HG02610 (cell line): ENCODE measurements at regions not wholly inside any gene's neighbourhood (a gene's known extent, or its start where the extent isn't known, plus 50 kb on each side); places are given as distances from the start of the nearest gene placed in this dataset.
"Not testable (repeated sequence)": the region's sequence is repeated elsewhere in the genome, so short reads cannot be mapped to it uniquely, and the experiment has no call there.

Experiments
- ATAC-seq: cut with Tn5 transposase; IDR thresholded peaks from one replicate; pipeline ENCODE4 v1.9.1; 2021; ENCODE audit warnings: mild to moderate bottlenecking, moderate library complexity; ENCODE audit not compliant: unreplicated experiment

DNA sequence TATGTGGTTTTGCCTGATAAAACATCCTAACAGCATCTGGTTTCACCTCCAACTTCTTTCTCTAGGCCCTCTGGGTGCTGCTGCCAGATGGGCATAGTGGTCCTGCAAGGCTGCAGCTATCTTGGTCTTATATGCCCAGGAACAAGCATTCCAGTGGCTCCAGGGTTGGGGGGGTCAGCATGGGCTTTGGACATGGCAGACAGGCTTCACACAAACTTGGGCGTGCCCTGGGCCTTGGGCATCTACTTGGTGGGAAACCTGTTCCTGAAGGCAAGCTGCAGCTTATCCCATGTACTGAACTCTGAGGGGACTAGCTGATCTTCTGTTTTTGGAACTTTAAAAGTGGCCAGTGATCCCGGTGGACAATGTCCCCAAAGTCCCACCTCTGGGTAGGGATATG, 54.9 kb upstream of the ZNF678 start:
- no peak for ATAC-seq

- not testable (repeated sequence) for ATAC-seq
Observed at GRCh38 chr1:227506490-227507393, 56.6 kb upstream of the ZNF678 start.

DNA sequence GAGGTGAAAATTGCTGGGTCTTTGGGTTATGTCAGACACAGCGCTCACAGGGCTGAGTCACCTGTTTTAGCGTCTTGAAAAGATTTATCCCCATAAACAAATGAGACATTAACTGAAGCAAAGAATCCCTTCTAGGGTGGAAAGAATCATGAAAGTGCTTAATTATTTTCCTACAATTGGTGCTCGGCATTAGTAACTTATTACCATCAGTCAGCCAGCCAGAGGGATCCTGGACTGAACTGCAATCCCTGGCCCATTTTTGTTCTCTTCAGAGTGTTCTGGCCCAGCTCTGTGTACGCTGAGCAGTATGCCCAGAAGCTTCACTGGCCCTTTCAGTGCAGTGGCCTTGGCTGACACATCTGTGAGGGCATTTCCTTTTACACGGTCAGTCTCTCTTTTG, 67.3 kb upstream of the ZNF678 start:
- not testable (repeated sequence) for ATAC-seq

DNA sequence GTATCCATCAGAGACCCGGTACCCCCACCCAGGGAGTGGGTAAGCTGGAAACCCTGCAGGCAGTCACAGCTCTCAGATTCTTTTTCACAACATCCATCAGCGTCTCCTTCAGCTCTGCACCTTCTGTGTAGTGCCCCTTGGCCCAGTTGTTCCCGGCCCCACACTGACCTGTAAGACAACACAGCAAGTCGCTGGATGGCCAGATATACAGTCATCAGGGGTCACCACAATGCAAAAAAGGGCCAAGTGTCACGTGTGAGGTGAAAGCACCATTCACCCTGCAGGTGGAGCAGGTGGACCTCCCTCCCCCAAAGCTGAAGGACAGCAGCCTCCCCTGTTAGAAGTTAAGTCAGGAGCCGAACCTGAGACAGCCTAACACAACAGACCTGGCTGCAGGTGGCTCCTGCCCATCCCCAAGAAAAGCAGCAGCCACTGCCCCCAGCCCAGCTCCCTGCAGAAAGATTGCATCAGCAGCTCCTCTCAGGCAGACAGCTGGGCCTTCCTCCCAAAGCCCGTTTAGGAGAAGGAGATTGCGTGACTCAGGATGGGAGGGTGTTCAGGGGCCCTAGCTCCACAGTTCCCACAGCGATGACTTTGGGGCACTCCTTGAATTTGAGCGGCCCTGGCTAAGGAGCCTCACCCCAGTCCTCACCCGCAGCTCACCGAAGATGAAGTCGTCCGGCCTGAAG, 69.3 kb upstream of the ZNF678 start:
- not testable (repeated sequence) for ATAC-seq

DNA sequence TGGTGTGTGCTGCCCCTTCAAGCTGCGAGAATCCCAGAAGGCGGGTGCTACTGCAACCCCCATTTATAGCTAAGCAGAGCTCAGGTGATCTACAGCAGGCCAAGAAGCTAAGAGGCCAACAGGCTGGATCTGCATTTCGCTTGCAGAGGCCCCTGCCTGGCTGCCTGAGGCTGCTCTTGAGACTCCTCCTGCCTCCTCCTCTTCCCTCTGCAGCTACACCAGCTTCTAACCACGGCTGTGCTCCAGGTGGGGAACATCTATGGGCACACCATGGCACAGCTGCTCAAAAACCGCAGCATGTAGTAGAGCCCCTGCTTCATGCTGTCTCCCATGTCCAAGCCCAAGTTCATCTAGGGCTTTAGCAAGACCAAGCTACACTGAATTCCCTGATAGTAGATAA, 72.9 kb upstream of the ZNF678 start:
- ATAC-seq: no peak

GRCh38 chr1:227490001-227490400, 73.4 kb upstream of the ZNF678 start:
- no peak for ATAC-seq

GRCh38 chr1:227489572-227489971, 73.8 kb upstream of the ZNF678 start:
- ATAC-seq: no peak

DNA sequence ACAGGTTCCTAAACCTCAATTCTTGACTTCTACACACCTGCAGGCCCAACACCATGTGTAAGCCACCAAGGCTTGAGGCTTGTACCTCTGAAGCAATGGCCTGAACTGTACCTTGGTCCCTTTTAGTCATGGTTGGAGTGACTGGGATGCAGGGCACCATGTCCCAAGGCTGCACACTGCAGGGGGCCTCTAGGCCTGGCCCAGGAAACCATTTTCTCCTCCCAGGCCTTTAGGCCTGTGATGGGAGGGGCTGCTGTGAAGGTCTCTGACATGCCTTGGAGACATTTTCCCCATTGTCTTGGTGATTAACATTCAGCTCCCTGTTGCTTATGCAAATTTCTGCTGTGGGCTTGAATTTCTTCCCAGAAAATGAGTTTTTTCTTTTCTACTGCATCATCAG, 75.8 kb upstream of the ZNF678 start:
- no peak for ATAC-seq

DNA sequence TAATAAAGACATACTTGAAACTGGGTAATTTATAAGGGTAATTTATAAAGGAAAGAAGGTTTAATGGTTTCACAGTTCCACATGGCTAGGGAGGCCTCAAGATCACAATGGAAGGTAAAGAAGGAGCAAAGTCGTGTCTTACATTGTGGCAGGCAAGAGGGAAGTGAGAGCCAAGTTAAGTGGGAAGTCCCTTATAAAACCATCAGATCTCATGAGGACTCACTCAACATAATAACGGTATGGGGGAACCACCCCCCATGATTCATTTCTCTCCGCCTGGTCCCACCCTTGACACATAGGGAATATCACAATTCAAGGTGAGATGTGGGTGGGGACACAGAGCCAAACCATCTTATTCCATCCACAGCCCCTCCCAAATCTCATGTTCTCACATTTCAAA, 76.8 kb upstream of the ZNF678 start:
- ATAC-seq: no peak

- no peak for ATAC-seq
Observed at GRCh38 chr1:227482023-227482299, 81.4 kb upstream of the ZNF678 start.

GRCh38 chr1:227474072-227474471, 89.3 kb upstream of the ZNF678 start:
- not testable (repeated sequence) for ATAC-seq

DNA sequence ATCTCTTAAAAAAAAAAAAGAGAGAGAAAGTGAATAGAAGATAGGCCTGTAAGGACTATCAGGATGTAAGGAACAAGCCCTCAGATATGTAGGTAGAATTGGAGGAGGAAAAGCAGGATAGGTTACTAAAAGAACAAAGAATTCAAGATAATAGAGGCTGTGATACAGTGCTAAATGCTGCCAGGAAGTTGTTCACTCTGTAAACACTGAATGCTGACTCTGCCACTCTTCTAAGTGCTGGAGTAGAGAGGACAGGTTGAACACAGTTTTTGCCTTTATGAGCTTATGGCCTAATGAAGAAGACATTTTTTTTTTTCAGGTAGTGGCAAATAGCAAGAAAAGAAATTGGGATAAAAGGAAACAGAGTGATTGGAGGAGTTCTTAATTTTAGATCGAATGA, 90.6 kb upstream of the ZNF678 start:
- ATAC-seq: no peak

DNA sequence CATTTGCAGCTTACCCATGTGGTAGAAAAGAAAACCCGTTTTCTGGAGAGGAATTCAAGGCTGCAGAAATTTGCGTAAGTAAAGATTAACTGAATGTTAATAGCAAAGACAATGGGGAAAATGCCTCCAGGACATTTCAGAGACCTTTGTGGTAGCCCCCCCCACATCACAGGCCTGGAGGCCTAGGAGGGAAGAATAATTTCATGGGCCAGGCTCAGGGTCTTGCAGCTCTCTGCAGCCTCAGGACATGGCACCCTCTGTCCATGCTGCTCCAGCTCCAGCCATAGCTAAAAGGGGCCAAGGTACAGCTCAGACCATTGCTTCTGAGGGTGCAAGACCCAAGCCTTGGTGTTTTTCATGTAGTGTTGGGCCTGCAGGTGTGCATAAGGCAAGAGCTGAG, 92.7 kb upstream of the ZNF678 start:
- ATAC-seq: no peak

DNA sequence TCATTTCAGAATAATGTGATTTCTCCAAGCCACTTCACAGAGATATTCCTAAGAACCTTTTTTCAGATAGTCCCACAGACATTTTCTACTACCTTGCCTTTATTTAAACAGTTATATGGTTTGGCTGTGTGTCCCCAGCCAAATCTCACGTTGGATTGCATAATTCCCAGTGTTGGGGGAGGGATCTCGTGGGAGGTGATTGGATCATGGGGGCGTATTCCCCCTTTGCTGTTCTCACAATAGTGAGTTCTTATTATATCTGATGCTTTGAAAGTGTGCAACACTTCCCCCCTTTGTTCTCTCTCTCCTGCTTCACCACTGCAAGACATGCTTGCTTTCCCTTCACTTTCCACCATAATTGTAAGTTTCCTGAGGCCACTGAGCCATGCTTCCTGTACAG, 93.6 kb upstream of the ZNF678 start:
- ATAC-seq: no peak

GRCh38 chr1:227466039-227466645, 97.2 kb upstream of the ZNF678 start:
- ATAC-seq: no peak

GRCh38 chr1:227465256-227465655, 98.1 kb upstream of the ZNF678 start:
- ATAC-seq: no peak

GRCh38 chr1:227459977-227460376, 103.4 kb upstream of the ZNF678 start:
- ATAC-seq: no peak

DNA sequence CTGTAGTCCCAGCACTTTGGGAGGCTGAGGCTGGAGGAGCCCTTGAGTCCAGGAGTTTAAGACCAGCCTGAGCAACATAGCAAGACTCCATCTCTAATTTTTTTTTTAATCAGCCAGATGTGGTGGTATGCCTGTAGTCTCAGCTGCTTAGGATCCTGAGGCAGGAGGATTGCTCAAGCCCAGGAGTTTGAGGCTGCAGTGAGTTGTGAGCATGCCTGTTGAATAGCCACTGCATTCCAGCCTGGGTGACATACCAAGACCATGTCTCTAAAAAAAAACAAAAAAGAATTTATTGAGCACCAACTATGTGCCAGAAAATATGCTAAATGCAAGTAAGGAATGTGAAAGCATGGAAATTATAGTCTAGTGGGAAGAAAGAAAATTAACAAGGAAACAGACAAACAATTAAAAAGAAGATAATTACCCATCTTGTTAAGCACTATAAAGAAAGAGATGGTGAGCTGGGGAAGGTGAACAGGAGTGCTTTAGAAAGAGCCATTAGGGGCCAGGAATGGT, 104.0 kb upstream of the ZNF678 start:
- ATAC-seq: no peak

- no peak for ATAC-seq
Observed at GRCh38 chr1:227454686-227455085, 108.7 kb upstream of the ZNF678 start.

GRCh38 chr1:227453631-227454355, 109.6 kb upstream of the ZNF678 start:
- ATAC-seq: no peak

- ATAC-seq: no peak
Observed at GRCh38 chr1:227451954-227452353, 111.4 kb upstream of the ZNF678 start.
